Breast epithelium (tissue), 3 donors: ENCODE measurements at regions not wholly inside any gene's neighbourhood (a gene's known extent, or its start where the extent isn't known, plus 50 kb on each side); places are given as distances from the start of the nearest gene placed in this dataset.

Experiments used
- CTCF ChIP-seq, 3 donors: fragments of 450-650 bp; IDR thresholded peaks; one replicate each; pipeline ENCODE4 v1.5.1; 2016 to 2017; ENCODE audit warnings: antibody characterized with exemption in 3 of 3, mild to moderate bottlenecking in 3 of 3, moderate library complexity in 3 of 3
- POLR2AphosphoS5 ChIP-seq, 3 donors: sonication (generic); formaldehyde crosslinking; IDR thresholded peaks; one replicate each; pipeline ENCODE4 v1.6.1; 2017; ENCODE audit warnings: antibody characterized with exemption in 3 of 3

- no peak for TF ChIP-seq CTCF (IDR thresholded peaks at IDR 0.05)
- TF ChIP-seq POLR2AphosphoS5 (IDR thresholded peaks at IDR 0.05), result no peak
Measured at GRCh38 chr3:18546632-18547031, 121.5 kb upstream of the SATB1 start.
